ENCODE measurements at regions not wholly inside any gene's neighbourhood (a gene's known extent, or its start where the extent isn't known, plus 50 kb on each side); places are given as distances from the start of the nearest gene placed in this dataset.
"Not testable (repeated sequence)": the region's sequence is repeated elsewhere in the genome, so short reads cannot be mapped to it uniquely, and the experiment has no call there.

- no peak for DNase-seq (ENCODE audit: low read depth in 2 of 2)
These were observed 128.2 kb upstream of the TMEM170B start for GRCh38 chr6:11409371-11409770.

GRCh38 chr6:11407414-11407813 lies 130.1 kb upstream of the TMEM170B start:
- DNase-seq (ENCODE audit: low read depth in 2 of 2), result no peak

GRCh38 chr6:11404838-11405237 lies 132.7 kb upstream of the TMEM170B start:
- DNase-seq (ENCODE audit: low read depth in 2 of 2), result no peak

GRCh38 chr6:11404081-11404480 lies 133.5 kb upstream of the TMEM170B start:
- DNase-seq (ENCODE audit: low read depth in 2 of 2), result no peak

- DNase-seq (ENCODE audit: low read depth in 2 of 2), result no peak
These were observed 134.4 kb upstream of the TMEM170B start for GRCh38 chr6:11403035-11403601.

GRCh38 chr6:11402581-11402980 lies 135.0 kb upstream of the TMEM170B start:
- not testable (repeated sequence) for DNase-seq (ENCODE audit: low read depth in 2 of 2)

- DNase-seq (ENCODE audit: low read depth in 2 of 2), result not testable (repeated sequence)
These were observed 135.6 kb upstream of the TMEM170B start for GRCh38 chr6:11401954-11402353.

GRCh38 chr6:11398451-11399326 lies 138.9 kb upstream of the TMEM170B start:
- no peak for DNase-seq (ENCODE audit: low read depth in 2 of 2)

GRCh38 chr6:11397622-11398450 lies 139.7 kb upstream of the TMEM170B start:
- DNase-seq (ENCODE audit: low read depth in 2 of 2), result no peak

GRCh38 chr6:11396860-11397259 lies 140.7 kb upstream of the TMEM170B start:
- DNase-seq (ENCODE audit: low read depth in 2 of 2), result no peak

- no peak for DNase-seq (ENCODE audit: low read depth in 2 of 2)
These were observed 143.6 kb upstream of the TMEM170B start for GRCh38 chr6:11393713-11394627.

- no peak for DNase-seq (ENCODE audit: low read depth in 2 of 2)
These were observed 144.6 kb upstream of the TMEM170B start for GRCh38 chr6:11392778-11393507.

GRCh38 chr6:11391934-11392777 lies 145.4 kb upstream of the TMEM170B start:
- no peak for DNase-seq (ENCODE audit: low read depth in 2 of 2)

- DNase-seq (ENCODE audit: low read depth in 2 of 2), result no peak
These were observed 147.6 kb upstream of the TMEM170B start for GRCh38 chr6:11389977-11390376.

- no peak for DNase-seq (ENCODE audit: low read depth in 2 of 2)
These were observed 148.3 kb upstream of the TMEM170B start for GRCh38 chr6:11388983-11389944.

GRCh38 chr6:11387707-11388430 lies 149.7 kb upstream of the TMEM170B start:
- DNase-seq (ENCODE audit: low read depth in 2 of 2), result no peak

- DNase-seq (ENCODE audit: low read depth in 2 of 2), result no peak
These were observed 150.8 kb upstream of the TMEM170B start for GRCh38 chr6:11386726-11387125.

- DNase-seq (ENCODE audit: low read depth in 2 of 2), result no peak
These were observed 151.2 kb upstream of the TMEM170B start for GRCh38 chr6:11386323-11386722.
